Lung (tissue), 11 donors: ENCODE measurements at regions not wholly inside any gene's neighbourhood (a gene's known extent, or its start where the extent isn't known, plus 50 kb on each side); places are given as distances from the start of the nearest gene placed in this dataset.
"Not testable (repeated sequence)": the region's sequence is repeated elsewhere in the genome, so short reads cannot be mapped to it uniquely, and the experiment has no call there.

Experiments
- ATAC-seq: fragments of 200-7000 bp; cut with Tn5 transposase; one replicate; pipeline ENCODE4 v1.9.1; 2020; ENCODE audit warnings: moderate number of reproducible peaks; ENCODE audit not compliant: insufficient read depth, low FRiP score
- DNase-seq, 3 donors: peaks; one replicate each; pipeline ENCODE4 v3.0.0-alpha.2; 2013 to 2017
- H3K27ac ChIP-seq, 2 donors: one replicate each; pipeline ENCODE4 v1.5.1; 2013; ENCODE audit warnings: mild to moderate bottlenecking in 2 of 2, moderate library complexity in 2 of 2, control low read depth in 1 of 2, inconsistent platforms in 1 of 2, low read depth in 1 of 2, low read length in 1 of 2
- H3K27me3 ChIP-seq, 3 donors: one replicate each; pipeline ENCODE4 v1.5.1; 2013; ENCODE audit warnings: low read length in 2 of 3; ENCODE audit not compliant: control insufficient read depth in 3 of 3, insufficient read depth in 3 of 3
- H3K36me3 ChIP-seq, 4 donors: one replicate each; pipeline ENCODE4 v1.5.1; 2013; ENCODE audit warnings: low read length in 4 of 4, mild to moderate bottlenecking in 1 of 4, moderate library complexity in 1 of 4; ENCODE audit not compliant: control insufficient read depth in 4 of 4, insufficient read depth in 4 of 4
- H3K4me1 ChIP-seq, 5 donors: one replicate each; pipeline ENCODE4 v1.5.1; 2013; ENCODE audit warnings: low read length in 5 of 5, mild to moderate bottlenecking in 2 of 5, moderate library complexity in 1 of 5; ENCODE audit not compliant: control insufficient read depth in 5 of 5, insufficient read depth in 5 of 5
- H3K4me3 ChIP-seq: one replicate; pipeline ENCODE4 v1.5.1; 2013; ENCODE audit warnings: mild to moderate bottlenecking, control low read depth, moderate library complexity
- H3K9ac ChIP-seq, 2 donors: one replicate each; pipeline ENCODE4 v1.5.1; 2013; ENCODE audit warnings: low read length in 2 of 2, control low read depth in 1 of 2; ENCODE audit not compliant: insufficient read depth in 1 of 2
- H3K9me3 ChIP-seq, 4 donors: one replicate each; pipeline ENCODE4 v1.5.1; 2013; ENCODE audit warnings: low read length in 3 of 4, mild to moderate bottlenecking in 1 of 4, moderate library complexity in 1 of 4; ENCODE audit not compliant: control insufficient read depth in 4 of 4, insufficient read depth in 3 of 4
- CTCF ChIP-seq: IDR thresholded peaks from 2 replicates; pipeline ENCODE4 v1.5.1; 2012; ENCODE audit warnings: mild to moderate bottlenecking; ENCODE audit errors: control extremely low read depth, extremely low read depth
- WGBS, 2 donors: extraction: QIAGEN DNeasy Blood & Tissue Kit; methylation state at CpG; one replicate each; pipeline ENCODE4 v1.1.7; 2013; 5-methylcytosine and 5-hydroxymethylcytosine counted together
- donor health status: control.
- donor health status: control.
- donor health status: Bipolar disorder and iron deficiency.
- donor health status: healthy.
- donor health status: DM: yes; HTN: yes; CAD: no.

GRCh38 chr10:16242446-16242845 is 194.4 kb upstream of the PTER start:
- TF ChIP-seq CTCF, result no peak
- Histone ChIP-seq H3K4me1 (no peaks in the 10 kb centered on the region), H3K27me3 (no peaks in the 10 kb centered on the region), H3K9ac (no peak overlapping the region), H3K4me3 (no peak overlapping the region), H3K9me3 (peaks cover 0 to 6% (median 0%) of the 10 kb centered on the region in 4 donors), H3K27ac (no peak overlapping the region), H3K36me3 (no peaks in the 10 kb centered on the region)
- 93% methylated on average over 3 of the region's 3 CpGs for WGBS, 2 donors
- no peak for ATAC-seq
- DNase-seq, result no peak

- no peak for DNase-seq
- H3K9ac ChIP-seq, result no peak overlapping the region
- H3K27ac ChIP-seq, result no peak overlapping the region
- H3K36me3 ChIP-seq, result no peaks in the 10 kb centered on the region
- no peak for ATAC-seq
- peaks cover 0 to 6% (median 0%) of the 10 kb centered on the region in 4 donors for H3K9me3 ChIP-seq
- no peaks in the 10 kb centered on the region for H3K27me3 ChIP-seq
- TF ChIP-seq CTCF, result no peak
- no peak overlapping the region for H3K4me3 ChIP-seq
- H3K4me1 ChIP-seq, result no peaks in the 10 kb centered on the region
Measured at GRCh38 chr10:16242859-16243613, 193.8 kb upstream of the PTER start.

- not testable (repeated sequence) for H3K4me3 ChIP-seq, H3K36me3 ChIP-seq, H3K9ac ChIP-seq, H3K27ac ChIP-seq, H3K27me3 ChIP-seq, DNase-seq, H3K4me1 ChIP-seq, ATAC-seq, H3K9me3 ChIP-seq
- WGBS, 2 donors, result 62 to 64% methylated on average over 7 of the region's 7 CpGs
Measured at GRCh38 chr10:16250136-16250535, 186.7 kb upstream of the PTER start.

GRCh38 chr10:16256336-16256735 is 180.5 kb upstream of the PTER start:
- 81 to 88% methylated on average over 3 of the region's 3 CpGs for WGBS, 2 donors
- no peak for ATAC-seq
- no peak for DNase-seq

More at GRCh38 chr10:16256336-16256735, 180.5 kb upstream of the PTER start:
- H3K27ac ChIP-seq, result no peak overlapping the region
- H3K4me1 ChIP-seq, result peaks cover 0 to 12% (median 0%) of the 10 kb centered on the region in 5 donors
- H3K9me3 ChIP-seq, result peaks cover 0 to 5% (median 2%) of the 10 kb centered on the region in 4 donors
- no peaks in the 10 kb centered on the region for H3K36me3 ChIP-seq
- H3K9ac ChIP-seq, result no peak overlapping the region
- no peak for TF ChIP-seq CTCF
- no peak overlapping the region for H3K4me3 ChIP-seq
- no peaks in the 10 kb centered on the region for H3K27me3 ChIP-seq
